ENCODE measurements at regions not wholly inside any gene's neighbourhood (a gene's known extent, or its start where the extent isn't known, plus 50 kb on each side); places are given as distances from the start of the nearest gene placed in this dataset.
"Not testable (repeated sequence)": the region's sequence is repeated elsewhere in the genome, so short reads cannot be mapped to it uniquely, and the experiment has no call there.

DNA sequence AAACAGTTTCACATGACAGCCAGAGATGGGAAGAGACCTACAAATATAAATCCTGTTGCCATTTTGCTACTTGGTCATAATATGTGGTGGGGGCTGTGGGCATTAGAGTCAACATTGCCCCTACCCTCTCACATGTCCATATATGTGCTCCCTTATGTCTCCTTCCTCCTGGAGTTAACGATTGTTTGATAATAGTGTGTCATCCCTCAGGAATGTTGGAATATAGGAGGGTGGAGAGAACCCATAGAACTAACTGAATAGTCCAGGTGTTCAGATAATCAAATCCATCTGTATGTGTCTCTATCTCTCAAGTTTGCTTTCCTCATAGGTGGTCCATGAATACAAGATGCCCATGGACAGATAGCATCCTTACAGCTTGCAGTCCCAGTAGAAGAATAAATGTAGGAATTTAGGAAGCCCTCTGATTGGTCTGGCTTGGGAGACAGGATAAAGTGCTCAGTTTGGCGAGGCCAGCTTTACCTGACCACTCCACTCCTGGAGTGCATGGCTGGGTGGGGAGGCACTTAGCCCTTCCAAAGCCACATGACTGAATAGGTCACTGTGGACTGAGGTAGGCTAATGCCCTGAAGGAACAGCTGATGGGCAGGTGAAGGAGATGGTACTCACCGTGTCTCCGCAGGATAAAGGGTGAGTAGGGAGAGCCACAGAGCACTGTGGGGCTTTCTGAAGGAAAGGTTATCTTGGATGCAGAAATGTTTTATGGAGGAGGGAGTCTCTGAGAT, 166.9 kb downstream of the CDCA7 start:
- H3K36me3 ChIP-seq (replicated peaks), result no peaks in the 10 kb centered on the region
- no peak for DNase-seq
- no peak overlapping the region for H3K27ac ChIP-seq
- H3K27me3 ChIP-seq (replicated peaks), result no peaks in the 10 kb centered on the region
- TF ChIP-seq, protein P1, sequence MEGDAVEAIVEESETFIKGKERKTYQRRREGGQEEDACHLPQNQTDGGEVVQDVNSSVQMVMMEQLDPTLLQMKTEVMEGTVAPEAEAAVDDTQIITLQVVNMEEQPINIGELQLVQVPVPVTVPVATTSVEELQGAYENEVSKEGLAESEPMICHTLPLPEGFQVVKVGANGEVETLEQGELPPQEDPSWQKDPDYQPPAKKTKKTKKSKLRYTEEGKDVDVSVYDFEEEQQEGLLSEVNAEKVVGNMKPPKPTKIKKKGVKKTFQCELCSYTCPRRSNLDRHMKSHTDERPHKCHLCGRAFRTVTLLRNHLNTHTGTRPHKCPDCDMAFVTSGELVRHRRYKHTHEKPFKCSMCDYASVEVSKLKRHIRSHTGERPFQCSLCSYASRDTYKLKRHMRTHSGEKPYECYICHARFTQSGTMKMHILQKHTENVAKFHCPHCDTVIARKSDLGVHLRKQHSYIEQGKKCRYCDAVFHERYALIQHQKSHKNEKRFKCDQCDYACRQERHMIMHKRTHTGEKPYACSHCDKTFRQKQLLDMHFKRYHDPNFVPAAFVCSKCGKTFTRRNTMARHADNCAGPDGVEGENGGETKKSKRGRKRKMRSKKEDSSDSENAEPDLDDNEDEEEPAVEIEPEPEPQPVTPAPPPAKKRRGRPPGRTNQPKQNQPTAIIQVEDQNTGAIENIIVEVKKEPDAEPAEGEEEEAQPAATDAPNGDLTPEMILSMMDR (IDR thresholded peaks at IDR 0.05; ENCODE audit: low read depth, low read length, missing control alignments), result no peak
- in situ Hi-C loops (cut with HindIII; ENCODE audit: low pct_ligation_motif_present, low sequenced_read_pairs), result no loop called here
- no peak overlapping the region for H3K4me3 ChIP-seq (ENCODE audit: low read depth, low read length)

DNA sequence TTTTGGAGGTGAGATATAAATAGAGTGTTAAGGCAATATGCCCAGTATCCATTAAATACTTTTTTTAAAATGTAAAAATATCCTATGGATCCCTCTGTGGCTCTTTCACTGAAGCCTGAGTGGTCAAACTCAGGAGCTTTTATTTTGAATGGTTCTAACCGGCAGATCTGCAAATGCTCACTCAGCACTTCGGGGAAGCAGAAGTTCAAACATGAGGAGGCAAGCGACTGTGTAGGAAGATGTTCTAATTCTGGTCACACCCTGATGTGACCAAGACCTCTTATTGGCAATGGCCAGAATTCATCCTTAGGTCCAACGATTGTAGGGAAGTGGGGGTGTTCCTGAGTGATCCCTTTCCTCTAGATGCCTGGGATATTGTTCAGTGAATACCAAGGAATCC, 168.8 kb downstream of the CDCA7 start:
- no peak overlapping the region for H3K4me3 ChIP-seq (ENCODE audit: low read depth, low read length)
- H3K36me3 ChIP-seq (replicated peaks), result no peaks in the 10 kb centered on the region
- TF ChIP-seq, protein P1 (IDR thresholded peaks at IDR 0.05; ENCODE audit: low read depth, low read length, missing control alignments), result no peak
- in situ Hi-C loops (cut with HindIII; ENCODE audit: low pct_ligation_motif_present, low sequenced_read_pairs), result no loop called here
- H3K27ac ChIP-seq, result no peak overlapping the region
- DNase-seq, result no peak
- no peaks in the 10 kb centered on the region for H3K27me3 ChIP-seq (replicated peaks)

DNA sequence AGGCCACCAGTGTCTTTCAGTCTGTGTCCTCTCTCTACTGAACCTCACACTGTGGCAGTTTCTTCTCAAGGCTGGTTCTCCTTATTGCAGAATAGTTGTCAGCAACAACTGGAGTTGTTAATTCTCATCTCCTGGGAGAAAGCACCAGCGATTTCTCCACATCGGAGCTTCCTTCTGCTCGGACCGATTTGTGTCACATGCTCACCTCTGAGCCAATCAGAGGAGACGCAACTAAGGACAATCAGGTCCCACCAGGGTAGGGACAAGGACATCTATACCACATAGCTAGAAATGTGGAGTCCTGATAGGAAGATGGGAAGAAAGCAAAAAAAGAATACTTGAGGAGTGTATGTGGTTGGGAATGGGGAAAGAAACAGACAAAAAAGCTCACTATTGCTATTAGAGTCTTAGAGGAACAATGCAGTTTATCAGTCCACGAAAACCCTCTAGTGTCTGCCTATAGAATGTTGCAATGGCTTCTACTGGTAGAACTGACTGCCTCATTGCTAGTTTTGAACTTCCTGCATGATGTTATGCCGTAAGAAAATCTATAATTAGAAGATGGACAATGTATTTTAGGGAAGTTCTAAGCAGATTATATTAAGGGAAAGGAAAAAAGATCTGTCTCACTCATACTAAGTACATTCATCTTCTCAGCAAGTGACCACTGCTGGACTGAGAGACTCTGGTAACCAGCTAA, 169.7 kb downstream of the CDCA7 start:
- H3K4me3 ChIP-seq (ENCODE audit: low read depth, low read length), result no peak overlapping the region
- no peaks in the 10 kb centered on the region for H3K36me3 ChIP-seq (replicated peaks)
- H3K27me3 ChIP-seq (replicated peaks), result no peaks in the 10 kb centered on the region
- DNase-seq, result no peak
- in situ Hi-C loops (cut with HindIII; ENCODE audit: low pct_ligation_motif_present, low sequenced_read_pairs), result no loop called here
- TF ChIP-seq, protein P1 (IDR thresholded peaks at IDR 0.05; ENCODE audit: low read depth, low read length, missing control alignments), result no peak
- H3K27ac ChIP-seq, result no peak overlapping the region

DNA sequence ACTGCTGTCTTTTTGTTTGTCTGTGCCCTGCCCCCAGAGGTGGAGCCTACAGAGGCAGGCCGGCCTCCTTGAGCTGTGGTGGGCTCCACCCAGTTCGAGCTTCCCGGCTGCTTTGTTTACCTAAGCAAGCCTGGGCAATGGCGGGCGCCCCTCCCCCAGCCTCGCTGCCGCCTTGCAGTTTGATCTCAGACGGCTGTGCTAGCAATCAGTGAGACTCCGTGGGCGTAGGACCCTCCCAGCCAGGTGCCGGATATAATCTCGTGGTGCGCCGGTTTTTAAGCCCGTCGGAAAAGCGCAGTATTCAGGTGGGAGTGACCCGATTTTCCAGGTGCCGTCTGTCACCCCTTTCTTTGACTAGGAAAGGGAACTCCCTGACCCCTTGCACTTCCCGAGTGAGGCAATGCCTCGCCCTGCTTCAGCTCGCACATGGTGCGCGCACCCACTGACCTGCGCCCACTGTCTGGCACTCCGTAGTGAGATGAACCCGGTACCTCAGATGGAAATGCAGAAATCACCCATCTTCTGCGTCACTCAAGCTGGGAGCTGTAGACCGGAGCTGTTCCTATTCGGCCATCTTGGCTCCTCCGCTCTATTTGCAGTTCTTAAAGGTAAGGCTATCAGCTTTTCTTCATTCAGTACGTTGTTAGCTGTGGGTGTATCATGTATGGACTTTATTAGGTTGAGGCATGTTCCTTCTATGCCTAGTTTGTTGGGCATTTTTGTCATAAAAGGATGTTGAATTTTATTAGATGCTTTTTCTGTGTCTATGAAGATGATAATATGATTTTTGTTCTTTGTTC, 178.3 kb downstream of the CDCA7 start:
- DNase-seq; H3K27me3 ChIP-seq (replicated peaks); H3K36me3 ChIP-seq (replicated peaks); H3K4me3 ChIP-seq (ENCODE audit: low read depth, low read length); in situ Hi-C loops (cut with HindIII; ENCODE audit: low pct_ligation_motif_present, low sequenced_read_pairs); H3K27ac ChIP-seq: not testable (repeated sequence)

DNA sequence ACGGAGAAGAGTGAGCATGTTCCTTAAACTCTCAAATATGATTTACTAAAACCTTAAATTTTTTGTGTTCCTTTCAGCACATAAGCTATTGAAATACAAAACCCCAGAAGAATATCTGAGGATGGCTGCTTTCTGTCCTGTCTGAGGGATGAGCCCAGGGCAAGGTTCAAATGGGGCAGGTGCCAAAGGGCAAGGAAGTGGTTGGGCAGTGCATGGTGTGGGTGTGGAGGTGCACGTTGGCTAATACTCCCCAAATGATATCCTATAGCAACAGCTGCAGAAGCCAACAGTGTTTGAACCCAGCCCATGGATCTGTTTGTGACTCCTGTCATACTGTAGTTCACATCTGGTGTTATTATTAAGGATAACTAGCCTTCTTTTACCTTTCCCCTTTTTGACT, 183.0 kb downstream of the CDCA7 start:
- TF ChIP-seq, protein P1 (IDR thresholded peaks at IDR 0.05; ENCODE audit: low read depth, low read length, missing control alignments), result no peak
- DNase-seq, result no peak

DNA sequence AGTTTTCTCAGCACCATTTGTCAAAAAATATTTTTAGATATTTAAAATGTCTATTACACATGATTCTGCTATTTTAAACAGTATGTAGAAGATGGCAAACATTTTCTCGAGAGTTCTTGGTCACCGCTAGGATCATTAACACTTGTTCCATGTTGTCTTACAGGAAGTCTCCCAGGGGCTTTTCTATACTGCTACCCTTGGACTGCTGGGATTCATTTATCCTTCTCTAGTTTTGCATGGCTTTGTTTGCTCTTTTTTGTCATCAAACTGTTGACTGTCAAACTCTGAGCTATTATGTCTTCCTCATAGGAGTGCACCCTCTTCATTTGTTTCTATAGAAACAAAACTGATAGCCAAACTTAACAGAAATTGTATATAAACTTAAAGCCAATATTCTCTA, 184.9 kb downstream of the CDCA7 start:
- H3K36me3 ChIP-seq (replicated peaks), result no peaks in the 10 kb centered on the region
- in situ Hi-C loops (cut with HindIII; ENCODE audit: low pct_ligation_motif_present, low sequenced_read_pairs), result no loop called here
- no peak overlapping the region for H3K4me3 ChIP-seq (ENCODE audit: low read depth, low read length)
- H3K27me3 ChIP-seq (replicated peaks), result no peaks in the 10 kb centered on the region
- TF ChIP-seq, protein P1 (IDR thresholded peaks at IDR 0.05; ENCODE audit: low read depth, low read length, missing control alignments), result no peak
- DNase-seq, result no peak
- no peak overlapping the region for H3K27ac ChIP-seq

More for the DNA sequence above, 183.0 kb downstream of the CDCA7 start:
- Histone ChIP-seq H3K27me3 (replicated peaks) (no peaks in the 10 kb centered on the region), H3K36me3 (replicated peaks) (no peaks in the 10 kb centered on the region), H3K4me3 (ENCODE audit: low read depth, low read length) (no peak overlapping the region), H3K27ac (no peak overlapping the region)
- in situ Hi-C loops (cut with HindIII; ENCODE audit: low pct_ligation_motif_present, low sequenced_read_pairs), result no loop called here
